ENCODE measurements at regions not wholly inside any gene's neighbourhood (a gene's known extent, or its start where the extent isn't known, plus 50 kb on each side); places are given as distances from the start of the nearest gene placed in this dataset.

DNA sequence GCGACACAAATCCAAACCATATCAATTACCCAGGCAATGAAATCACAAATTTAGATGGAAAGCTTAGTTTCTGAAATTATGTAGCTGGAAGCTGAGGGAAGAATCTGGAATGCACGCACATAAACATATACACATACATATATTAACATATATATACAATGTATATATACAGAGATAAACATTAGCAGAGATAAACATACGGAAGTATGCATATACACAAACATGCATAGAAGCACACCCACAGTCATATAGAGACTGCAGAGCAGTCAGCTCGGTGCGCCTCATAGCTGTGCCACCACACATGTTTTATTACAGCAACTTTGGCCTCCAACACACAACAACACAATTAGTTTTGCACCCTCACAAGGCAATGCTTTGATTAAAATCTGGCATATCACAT, 288.1 kb downstream of the TEX29 start:
- TF ChIP-seq, protein P1, sequence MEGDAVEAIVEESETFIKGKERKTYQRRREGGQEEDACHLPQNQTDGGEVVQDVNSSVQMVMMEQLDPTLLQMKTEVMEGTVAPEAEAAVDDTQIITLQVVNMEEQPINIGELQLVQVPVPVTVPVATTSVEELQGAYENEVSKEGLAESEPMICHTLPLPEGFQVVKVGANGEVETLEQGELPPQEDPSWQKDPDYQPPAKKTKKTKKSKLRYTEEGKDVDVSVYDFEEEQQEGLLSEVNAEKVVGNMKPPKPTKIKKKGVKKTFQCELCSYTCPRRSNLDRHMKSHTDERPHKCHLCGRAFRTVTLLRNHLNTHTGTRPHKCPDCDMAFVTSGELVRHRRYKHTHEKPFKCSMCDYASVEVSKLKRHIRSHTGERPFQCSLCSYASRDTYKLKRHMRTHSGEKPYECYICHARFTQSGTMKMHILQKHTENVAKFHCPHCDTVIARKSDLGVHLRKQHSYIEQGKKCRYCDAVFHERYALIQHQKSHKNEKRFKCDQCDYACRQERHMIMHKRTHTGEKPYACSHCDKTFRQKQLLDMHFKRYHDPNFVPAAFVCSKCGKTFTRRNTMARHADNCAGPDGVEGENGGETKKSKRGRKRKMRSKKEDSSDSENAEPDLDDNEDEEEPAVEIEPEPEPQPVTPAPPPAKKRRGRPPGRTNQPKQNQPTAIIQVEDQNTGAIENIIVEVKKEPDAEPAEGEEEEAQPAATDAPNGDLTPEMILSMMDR (IDR thresholded peaks at IDR 0.05 in 8 of 11, conservative IDR thresholded peaks at IDR 0.05 in 3 of 11) = no peak
- TF ChIP-seq POLR2A (IDR thresholded peaks at IDR 0.05) (no peak), POLR2AphosphoS5 (IDR thresholded peaks at IDR 0.05) (no peak)

All from spleen (tissue), 7 donors.